WTC11 (cell line): ENCODE measurements at regions not wholly inside any gene's neighbourhood (a gene's known extent, or its start where the extent isn't known, plus 50 kb on each side); places are given as distances from the start of the nearest gene placed in this dataset.

ENCODE experiments used
- ATAC-seq: fragments of 200-7000 bp; cut with Tn5 transposase; 2 replicates; pipeline ENCODE4 v1.10.0; 2021; ENCODE audit warnings: mild to moderate bottlenecking, moderate library complexity
- CTCF ChIA-PET: fragments of 300-600 bp; sonication (Branson Sonifier 250); formaldehyde crosslinking; loops from one replicate; lab custom pipeline; 2021; ENCODE audit warnings: antibody characterized with exemption; lab: Charles Lee
- POLR2A ChIA-PET: fragments of 350-600 bp; sonication (Branson Sonifier 250); formaldehyde crosslinking; loops from one replicate; lab custom pipeline; 2021; ENCODE audit warnings: antibody characterized with exemption; lab: Charles Lee
- DNase-seq: peaks from one replicate; pipeline ENCODE4 v3.0.0; 2021; ENCODE audit warnings: low spot score
- H3K27ac Mint-ChIP-seq: 2 replicates; pipeline ENCODE4 v1.8.0; 2021; ENCODE audit warnings: mixed read lengths
- H3K27me3 Mint-ChIP-seq: 2 replicates; pipeline ENCODE4 v1.8.0; 2021; ENCODE audit warnings: low read depth, mild to moderate bottlenecking, moderate library complexity, mixed read lengths
- H3K36me3 Mint-ChIP-seq: 2 replicates; pipeline ENCODE4 v1.8.0; 2021; ENCODE audit warnings: mixed read lengths
- H3K4me1 Mint-ChIP-seq: 2 replicates; pipeline ENCODE4 v1.8.0; 2022; ENCODE audit warnings: mixed read lengths
- H3K4me3 Mint-ChIP-seq: 2 replicates; pipeline ENCODE4 v1.8.0; 2021; ENCODE audit warnings: mild to moderate bottlenecking, moderate library complexity, mixed read lengths
- H3K9me3 Mint-ChIP-seq: 2 replicates; pipeline ENCODE4 v1.8.0; 2021; ENCODE audit warnings: mixed read lengths
- AR ChIP-seq: fragments of 250-450 bp; sonication (Bioruptor Pico); IDR thresholded peaks from 2 replicates; pipeline ENCODE4 v1.9.0; 2021; ENCODE audit warnings: mild to moderate bottlenecking
- ARID4B ChIP-seq: sonication (generic); formaldehyde crosslinking; IDR thresholded peaks from 2 replicates; pipeline ENCODE4 v1.8.0; 2023; ENCODE audit warnings: missing genetic modification reagents, mild to moderate bottlenecking, borderline replicate concordance
- ATF3 ChIP-seq: sonication (generic); formaldehyde crosslinking; conservative IDR thresholded peaks from 2 replicates; pipeline ENCODE4 v1.8.1; 2022; ENCODE audit warnings: mild to moderate bottlenecking, missing genetic modification reagents
- ATF6 ChIP-seq: sonication (generic); formaldehyde crosslinking; IDR thresholded peaks from 2 replicates; pipeline ENCODE4 v1.8.1; 2023; ENCODE audit warnings: mild to moderate bottlenecking, missing genetic modification reagents
- ESRRA ChIP-seq: sonication (generic); formaldehyde crosslinking; IDR thresholded peaks from 2 replicates; pipeline ENCODE4 v1.8.1; 2022; ENCODE audit warnings: mild to moderate bottlenecking, missing genetic modification reagents, borderline replicate concordance
- FOXJ3 ChIP-seq: sonication (generic); formaldehyde crosslinking; IDR thresholded peaks from 2 replicates; pipeline ENCODE4 v1.9.0; 2021; ENCODE audit warnings: missing genetic modification reagents, mild to moderate bottlenecking, borderline replicate concordance
- GABPB1 ChIP-seq: sonication (generic); formaldehyde crosslinking; IDR thresholded peaks from 2 replicates; pipeline ENCODE4 v1.8.1; 2023; ENCODE audit warnings: mild to moderate bottlenecking, missing genetic modification reagents
- GRHL2 ChIP-seq: fragments of 250-450 bp; sonication (Bioruptor Pico); IDR thresholded peaks from 2 replicates; pipeline ENCODE4 v1.8.0; 2022; ENCODE audit warnings: mild to moderate bottlenecking, moderate library complexity; ENCODE audit not compliant: insufficient replicate concordance, severe bottlenecking
- GTF2I ChIP-seq: fragments of 250-450 bp; sonication (Bioruptor Pico); conservative IDR thresholded peaks from 2 replicates; pipeline ENCODE4 v1.4.0; 2021; ENCODE audit warnings: mild to moderate bottlenecking
- HMGA2 ChIP-seq: fragments of 250-450 bp; sonication (Bioruptor Pico); IDR thresholded peaks from 2 replicates; pipeline ENCODE4 v1.4.0; 2021; ENCODE audit warnings: mild to moderate bottlenecking, moderate library complexity
- JUN ChIP-seq: sonication (generic); formaldehyde crosslinking; IDR thresholded peaks from 2 replicates; pipeline ENCODE4 v1.8.0; 2023; ENCODE audit warnings: mild to moderate bottlenecking, missing genetic modification reagents
- MAX ChIP-seq: sonication (generic); formaldehyde crosslinking; IDR thresholded peaks from 2 replicates; pipeline ENCODE4 v1.8.0; 2022; ENCODE audit warnings: mild to moderate bottlenecking, missing genetic modification reagents
- RORB ChIP-seq: fragments of 250-450 bp; sonication (Bioruptor Pico); IDR thresholded peaks from 2 replicates; pipeline ENCODE4 v1.9.0; 2021; ENCODE audit warnings: mild to moderate bottlenecking
- SOX15 ChIP-seq: fragments of 250-450 bp; sonication (Bioruptor Pico); IDR thresholded peaks from 2 replicates; pipeline ENCODE4 v1.9.0; 2021; ENCODE audit warnings: mild to moderate bottlenecking
- TEAD4 ChIP-seq: sonication (generic); formaldehyde crosslinking; IDR thresholded peaks from 2 replicates; pipeline ENCODE4 v1.8.0; 2022; ENCODE audit warnings: mild to moderate bottlenecking, missing genetic modification reagents
- USF2 ChIP-seq: sonication (generic); formaldehyde crosslinking; IDR thresholded peaks from 2 replicates; pipeline ENCODE4 v1.8.1; 2023; ENCODE audit warnings: mild to moderate bottlenecking, missing genetic modification reagents, moderate library complexity
- ZNF232 ChIP-seq: sonication (generic); formaldehyde crosslinking; IDR thresholded peaks from 2 replicates; pipeline ENCODE4 v1.8.0; 2022; ENCODE audit warnings: mild to moderate bottlenecking, missing genetic modification reagents
- ZNF317 ChIP-seq: sonication (generic); formaldehyde crosslinking; IDR thresholded peaks from 2 replicates; pipeline ENCODE4 v1.8.1; 2023; ENCODE audit warnings: low read depth, mild to moderate bottlenecking, moderate library complexity, missing genetic modification reagents, borderline replicate concordance
- ZNF416 ChIP-seq: fragments of 250-450 bp; sonication (Bioruptor Pico); IDR thresholded peaks from 2 replicates; pipeline ENCODE4 v1.9.0; 2021; ENCODE audit warnings: mild to moderate bottlenecking, inconsistent platforms
- ZNF512 ChIP-seq: sonication (generic); formaldehyde crosslinking; IDR thresholded peaks from 2 replicates; pipeline ENCODE4 v1.8.1; 2022; ENCODE audit warnings: missing genetic modification reagents, borderline replicate concordance
- TF ChIP-seq, protein P1 (sequence below): fragments of 250-450 bp; sonication (Bioruptor Pico); IDR thresholded peaks from 2 replicates; pipeline ENCODE4 v1.9.0; 2021; ENCODE audit warnings: mild to moderate bottlenecking

GRCh38 chr6:76552268-76552667 is 479.8 kb upstream of the IMPG1 start:
- POLR2A ChIA-PET: no interaction called here
- H3K4me1 Mint-ChIP-seq: peaks cover 31% of the 10 kb centered on the region
- CTCF ChIA-PET: no interaction called here
- H3K36me3 Mint-ChIP-seq: peaks cover 6% of the 10 kb centered on the region
- H3K9me3 Mint-ChIP-seq: peaks cover 9% of the 10 kb centered on the region
- ATAC-seq: no peak
- no peak overlapping the region for H3K4me3 Mint-ChIP-seq
- TF ChIP-seq ZNF317 (CRISPR knock-in tag) (no peak), USF2 (CRISPR knock-in tag) (no peak), ESRRA (no peak), RORB (no peak), GTF2I (CRISPR knock-in tag) (no peak), TEAD4 (CRISPR knock-in tag) (no peak)
- H3K27ac Mint-ChIP-seq: no peak overlapping the region
- DNase-seq: no peak
- peaks cover 11% of the 10 kb centered on the region; the same call in 1 of the 2 replicates for H3K27me3 Mint-ChIP-seq

DNA sequence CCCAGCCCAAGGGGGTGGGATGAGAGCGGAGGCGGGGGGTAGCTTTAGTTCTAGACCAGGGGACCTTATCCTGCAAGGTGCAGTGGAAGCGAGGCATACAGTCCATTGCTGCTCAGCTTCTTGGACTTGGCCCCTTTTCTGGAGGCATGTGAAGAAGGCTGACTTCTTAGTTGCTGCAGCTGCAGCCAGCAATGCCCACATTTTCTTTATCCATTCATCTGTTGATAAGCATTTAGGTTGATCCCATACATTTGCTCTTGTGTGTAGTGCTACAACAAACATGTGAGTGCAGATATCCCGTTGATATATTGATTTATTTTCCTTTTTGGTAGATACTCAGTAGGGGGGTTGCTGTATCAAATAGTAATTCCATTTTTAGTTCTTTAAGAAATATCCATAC is 461.2 kb upstream of the IMPG1 start:
- no peak for ATAC-seq
- H3K9me3 Mint-ChIP-seq: peaks cover 18% of the 10 kb centered on the region
- TF ChIP-seq ARID4B (CRISPR knock-in tag) (no peak), ZNF232 (CRISPR knock-in tag) (no peak), SOX15 (CRISPR knock-in tag) (no peak)
- TF ChIP-seq, all 79 proteins: peak for 0
- Mint-ChIP-seq H3K27me3 (no peaks in the 10 kb centered on the region; the same call in 1 of the 2 replicates), H3K4me3 (no peak overlapping the region), H3K27ac (no peak overlapping the region), H3K4me1 (no peaks in the 10 kb centered on the region), H3K36me3 (peaks cover 5% of the 10 kb centered on the region; the same call in 1 of the 2 replicates)
- CTCF ChIA-PET: no interaction called here
- DNase-seq: no peak
- POLR2A ChIA-PET: no interaction called here

- Mint-ChIP-seq H3K27me3 (no peaks in the 10 kb centered on the region; the same call in 1 of the 2 replicates), H3K4me1 (no peaks in the 10 kb centered on the region), H3K27ac (no peak overlapping the region), H3K4me3 (no peak overlapping the region), H3K36me3 (peaks cover 5% of the 10 kb centered on the region; the same call in 1 of the 2 replicates), H3K9me3 (peaks cover 21% of the 10 kb centered on the region)
- ChIA-PET POLR2A (no interaction called here), CTCF (no interaction called here)
- no peak for DNase-seq
- ATAC-seq: no peak
- no peak for TF ChIP-seq MAX (CRISPR knock-in tag)
- no peak for TF ChIP-seq GRHL2 (CRISPR knock-in tag)
- no peak for TF ChIP-seq ZNF512
- TF ChIP-seq JUN (CRISPR knock-in tag): no peak
- no peak for TF ChIP-seq HMGA2 (CRISPR knock-in tag)
- no peak for TF ChIP-seq GABPB1 (CRISPR knock-in tag)
- no peak for TF ChIP-seq ATF6 (CRISPR knock-in tag)
- TF ChIP-seq FOXJ3 (CRISPR knock-in tag): no peak
- no peak for TF ChIP-seq ATF3
- TF ChIP-seq, protein P1, sequence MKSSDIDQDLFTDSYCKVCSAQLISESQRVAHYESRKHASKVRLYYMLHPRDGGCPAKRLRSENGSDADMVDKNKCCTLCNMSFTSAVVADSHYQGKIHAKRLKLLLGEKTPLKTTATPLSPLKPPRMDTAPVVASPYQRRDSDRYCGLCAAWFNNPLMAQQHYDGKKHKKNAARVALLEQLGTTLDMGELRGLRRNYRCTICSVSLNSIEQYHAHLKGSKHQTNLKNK (CRISPR knock-in tag): no peak
- TF ChIP-seq ZNF416 (CRISPR knock-in tag): no peak
- TF ChIP-seq AR (CRISPR knock-in tag): no peak
These were observed 460.2 kb upstream of the IMPG1 start for GRCh38 chr6:76532647-76533046.
